ENCODE measurements at regions not wholly inside any gene's neighbourhood (a gene's known extent, or its start where the extent isn't known, plus 50 kb on each side); places are given as distances from the start of the nearest gene placed in this dataset.

DNA sequence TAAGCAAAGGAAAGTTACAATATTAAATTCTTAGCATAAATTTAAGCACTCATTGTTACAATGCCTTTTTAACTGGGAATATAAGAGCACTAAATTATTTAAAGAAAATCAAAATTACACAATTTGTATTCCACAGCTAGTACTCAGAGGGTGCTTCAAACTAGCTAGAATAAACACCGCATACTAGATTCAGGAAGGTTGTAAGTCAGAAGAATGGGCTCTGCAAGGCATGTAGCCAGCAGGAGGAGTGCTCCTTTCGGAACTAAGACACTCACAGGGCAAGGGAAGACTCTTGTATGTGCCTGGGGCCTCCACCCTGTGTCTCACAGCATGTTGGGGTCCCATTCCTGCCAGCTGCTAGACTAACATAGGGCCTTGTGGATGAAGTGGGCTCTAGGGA is 327.7 kb upstream of the ALCAM start:
- TF ChIP-seq CTCF (IDR thresholded peaks at IDR 0.05) (no peak), POLR2A (IDR thresholded peaks at IDR 0.05) (no peak)
